GM12878 (cell line): ENCODE measurements at regions not wholly inside any gene's neighbourhood (a gene's known extent, or its start where the extent isn't known, plus 50 kb on each side); places are given as distances from the start of the nearest gene placed in this dataset.

Source experiments
- ATAC-seq: fragments of 200-7000 bp; cut with Tn5 transposase; 3 replicates; pipeline ENCODE4 v1.9.1; 2020; ENCODE audit warnings: mild to moderate bottlenecking, moderate library complexity
- BruUV-seq: library from RNA; stranded (reverse); fragments of 400-500 nt; replicated peaks from 2 replicates; lab custom pipeline; 2021; lab: Mats Ljungman, UMichigan
- CTCF ChIA-PET: fragments of 300-600 bp; sonication (Branson Sonifier 250); formaldehyde crosslinking; extraction: SDS; loops from one replicate; lab custom pipeline; 2021; ENCODE audit warnings: inconsistent platforms; lab: Yijun Ruan, JAX
- POLR2A ChIA-PET: fragments of 350-600 bp; formaldehyde crosslinking; extraction: SDS; loops from one replicate; lab custom pipeline; 2021; ENCODE audit warnings: inconsistent platforms; lab: Charles Lee
- RAD21 ChIA-PET: fragments of 300-600 bp; sonication (Branson Sonifier 250); formaldehyde crosslinking; loops from one replicate; lab custom pipeline; 2023; ENCODE audit warnings: antibody characterized with exemption; ENCODE audit not compliant: unreplicated experiment; lab: Charles Lee
- SMC1A ChIA-PET: fragments of 300-600 bp; sonication (Branson Sonifier 250); formaldehyde crosslinking; loops from one replicate; lab custom pipeline; 2023; ENCODE audit not compliant: unreplicated experiment, uncharacterized antibody; lab: Charles Lee
- DNase-seq: peaks from one replicate; pipeline ENCODE4 v3.0.0-alpha.2; 2011; ENCODE audit warnings: low read depth, low spot score
- FAIRE-seq: peaks from 3 replicates; lab custom pipeline; 2011; peaks lifted over from hg19 to GRCh38; lab: Jason Lieb, UNC
- H2AFZ ChIP-seq: 2 replicates; pipeline ENCODE4 v1.6.0; 2011; ENCODE audit warnings: low read depth, low read length, control low read depth; ENCODE audit not compliant: control insufficient read depth
- H3K27ac ChIP-seq: 2 replicates; pipeline ENCODE4 v1.5.1; 2011; ENCODE audit warnings: control low read depth; ENCODE audit not compliant: control insufficient read depth, insufficient read depth
- H3K27me3 ChIP-seq, 2 experiments: replicated peaks in 1 of 2; 2 replicates each; pipeline versions ENCODE4 v1.6.0 to v1.6.1; 2011; ENCODE audit warnings: low read length in 1 of 2; ENCODE audit not compliant: control insufficient read depth in 2 of 2, insufficient read depth in 2 of 2
- H3K36me3 ChIP-seq, 2 experiments: 2 replicates each; pipeline ENCODE4 v1.5.1; 2011; ENCODE audit warnings: low read length in 1 of 2; ENCODE audit not compliant: control insufficient read depth in 2 of 2, insufficient read depth in 2 of 2
- H3K4me1 ChIP-seq: 2 replicates; pipeline ENCODE4 v1.6.1; 2011; ENCODE audit warnings: mild to moderate bottlenecking, low read length, moderate library complexity, mixed read lengths; ENCODE audit not compliant: control insufficient read depth, insufficient read depth
- H3K4me2 ChIP-seq: 2 replicates; pipeline ENCODE4 v1.6.0; 2011; ENCODE audit warnings: control low read depth; ENCODE audit not compliant: control insufficient read depth, insufficient read depth
- H3K4me3 ChIP-seq: fragments of 200-600 bp; sonication (generic); 2 replicates; pipeline ENCODE4 v1.5.1; 2016
- H3K79me2 ChIP-seq: 2 replicates; pipeline ENCODE4 v1.6.0; 2011; ENCODE audit warnings: low read length; ENCODE audit not compliant: control insufficient read depth, insufficient read depth
- H3K9ac ChIP-seq: 2 replicates; pipeline ENCODE4 v1.8.0; 2011; ENCODE audit warnings: low read length, control low read depth, mixed read lengths; ENCODE audit not compliant: control insufficient read depth, insufficient read depth
- H3K9me3 ChIP-seq: replicated peaks from 3 replicates; pipeline ENCODE4 v1.5.1; 2011; ENCODE audit warnings: mild to moderate bottlenecking, low read length; ENCODE audit not compliant: control insufficient read depth, insufficient read depth
- H4K20me1 ChIP-seq: 2 replicates; pipeline ENCODE4 v1.6.0; 2011; ENCODE audit not compliant: control insufficient read depth, insufficient read depth
- IKZF2 ChIP-seq, 2 experiments: fragments of 450-650 bp; IDR thresholded peaks; 2 replicates each; pipeline ENCODE4 v1.6.1; 2017; ENCODE audit warnings: mild to moderate bottlenecking in 2 of 2, moderate library complexity in 2 of 2
- JUND ChIP-seq: IDR thresholded peaks from 2 replicates; pipeline ENCODE4 v1.6.1; 2012; ENCODE audit warnings: low read depth, mild to moderate bottlenecking, low read length, improper control_type of control experiment, moderate library complexity
- MTA2 ChIP-seq: fragments of 450-650 bp; IDR thresholded peaks from 2 replicates; pipeline ENCODE4 v1.6.1; 2016; ENCODE audit warnings: low read depth, mild to moderate bottlenecking, moderate library complexity
- NR2C2 ChIP-seq: IDR thresholded peaks from 2 replicates; pipeline ENCODE4 v1.6.1; 2011; ENCODE audit warnings: borderline replicate concordance, low read depth; ENCODE audit not compliant: control insufficient read depth, insufficient read length
- POLR2AphosphoS5 ChIP-seq: IDR thresholded peaks from 2 replicates; pipeline ENCODE4 v1.6.1; 2011; ENCODE audit warnings: mild to moderate bottlenecking, low read length, inconsistent platforms
- RUNX3 ChIP-seq: IDR thresholded peaks from 2 replicates; pipeline ENCODE4 v1.6.1; 2012; ENCODE audit warnings: low read length, inconsistent platforms
- WGBS: methylation state at CpG from one replicate; pipeline ENCODE4 v1.1.6; 2016; ENCODE audit warnings: low lambda C conversion rate; ENCODE audit not compliant: insufficient replicate concordance, insufficient coverage; ENCODE audit errors: missing lambda C conversion rate; 5-methylcytosine and 5-hydroxymethylcytosine counted together
- in situ Hi-C: fragments of 300-500 bp; cut with MboI; formaldehyde crosslinking; loops from 9 replicates; pipeline ENCODE4 v1.14.3; 2018; ENCODE audit warnings: mixed read lengths
- intact Hi-C: fragments of 100-400 bp; cut with micrococcal nuclease; formaldehyde crosslinking; loops from one replicate; pipeline ENCODE4 v1.14.2; 2022; ENCODE audit not compliant: unreplicated experiment

DNA sequence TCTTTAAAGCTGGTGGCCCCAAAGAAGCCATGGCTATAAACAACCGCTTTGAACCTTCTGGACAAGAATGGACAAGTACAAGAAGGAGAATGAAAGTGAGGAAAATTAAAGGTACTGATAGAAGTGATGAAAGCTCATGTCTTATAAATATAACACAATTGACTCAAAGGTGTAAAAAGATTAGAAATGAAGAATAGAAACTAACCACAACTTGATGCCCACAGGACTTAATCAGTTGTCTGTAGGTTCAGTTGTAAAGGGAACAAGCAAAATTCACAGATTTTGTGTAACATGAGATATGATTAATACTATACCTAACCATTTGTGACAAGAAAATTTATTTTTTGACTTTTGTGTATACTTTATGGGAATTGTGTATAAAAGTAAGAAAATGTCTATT, 135.7 kb downstream of the NUP35 start:
- H2AFZ ChIP-seq: no peak overlapping the region
- no peaks in the 10 kb centered on the region for H3K4me1 ChIP-seq
- ChIA-PET CTCF (interaction anchor here (1.0 to 1.1 kb wide), 2 partner anchors 9 to 11 kb away, joined by 3 read pairs; no protein-coding TSS in a partner anchor), SMC1A (interaction anchor here (1.1 to 1.7 kb wide), 2 partner anchors 16 to 88 kb away, joined by 3 to 4 read pairs; no protein-coding TSS in a partner anchor), POLR2A (no interaction called here), RAD21 (no interaction called here)
- H3K27ac ChIP-seq: no peak overlapping the region
- FAIRE-seq: no peak
- H3K4me2 ChIP-seq: no peak overlapping the region
- ATAC-seq: peak; percentile 75
- intact Hi-C loops: no loop called here
- no peaks in the 10 kb centered on the region for H4K20me1 ChIP-seq
- no peaks in the 10 kb centered on the region for H3K79me2 ChIP-seq
- no peak overlapping the region for H3K4me3 ChIP-seq
- no peak overlapping the region for H3K9ac ChIP-seq
- H3K9me3 ChIP-seq: no peaks in the 10 kb centered on the region
- TF ChIP-seq RUNX3 (peak; percentile 13; the same call in 1 of the 2 replicates), IKZF2 (IDR thresholded peaks at IDR 0.05) (peak; percentile 39 to 41; a peak in 2 of 4 replicates), NR2C2 (no peak), MTA2 (peak; percentile 78)
- H3K27me3 ChIP-seq: no peaks in the 10 kb centered on the region
- DNase-seq: no peak
- BruUV-seq: no TSS peak
- H3K36me3 ChIP-seq: no peaks in the 10 kb centered on the region
- 75% methylated on average over 1 of the region's 1 CpG for WGBS
- in situ Hi-C loops: no loop called here

GRCh38 chr2:183260527-183260926, 136.3 kb downstream of the NUP35 start:
- DNase-seq (no peak), FAIRE-seq (no peak), ATAC-seq (no peak)
- BruUV-seq: no TSS peak
- ChIA-PET CTCF (interaction anchor here (1.0 to 1.1 kb wide), 2 partner anchors 9 to 12 kb away, joined by 3 read pairs; no protein-coding TSS in a partner anchor), RAD21 (no interaction called here), SMC1A (interaction anchor here (1.1 to 1.7 kb wide), 2 partner anchors 17 to 87 kb away, joined by 3 to 4 read pairs; no protein-coding TSS in a partner anchor), POLR2A (no interaction called here)
- 84% methylated on average over 29 of the region's 29 CpGs for WGBS
- Histone ChIP-seq H3K79me2 (no peaks in the 10 kb centered on the region), H3K4me2 (no peak overlapping the region), H3K9me3 (no peaks in the 10 kb centered on the region), H4K20me1 (no peaks in the 10 kb centered on the region), H3K27me3 (no peaks in the 10 kb centered on the region), H3K36me3 (no peaks in the 10 kb centered on the region), H3K4me1 (no peaks in the 10 kb centered on the region), H3K4me3 (no peak overlapping the region), H2AFZ (no peak overlapping the region), H3K27ac (no peak overlapping the region), H3K9ac (no peak overlapping the region)
- in situ Hi-C loops (no loop called here), intact Hi-C loops (no loop called here)
- TF ChIP-seq JUND: no peak
- TF ChIP-seq POLR2AphosphoS5: no peak
